ENCODE measurements at regions not wholly inside any gene's neighbourhood (a gene's known extent, or its start where the extent isn't known, plus 50 kb on each side); places are given as distances from the start of the nearest gene placed in this dataset.

GRCh38 chr2:240224676-240225075, 84.2 kb upstream of the OTOS start:
- H3K27me3 ChIP-seq = no peaks in the 10 kb centered on the region
- no peaks in the 10 kb centered on the region for H3K4me1 ChIP-seq
- H3K9me3 ChIP-seq = peaks cover 0 to 6% (median 5%) of the 10 kb centered on the region in 4 donors
- H3K4me3 ChIP-seq = no peak overlapping the region
- no peak for TF ChIP-seq POLR2A (IDR thresholded peaks at IDR 0.05)
- no peak for TF ChIP-seq POLR2AphosphoS5 (IDR thresholded peaks at IDR 0.05)
- no peak for TF ChIP-seq EP300 (IDR thresholded peaks at IDR 0.05)
- no peak for TF ChIP-seq CTCF (IDR thresholded peaks at IDR 0.05)
- WGBS, 2 donors = 72 to 73% methylated on average over 5 of the region's 5 CpGs
- no peaks in the 10 kb centered on the region for H3K36me3 ChIP-seq
- H3K27ac ChIP-seq = no peak overlapping the region
- no peak for DNase-seq
- ATAC-seq (ENCODE audit: low FRiP score in 2 of 2) = no peak

DNA sequence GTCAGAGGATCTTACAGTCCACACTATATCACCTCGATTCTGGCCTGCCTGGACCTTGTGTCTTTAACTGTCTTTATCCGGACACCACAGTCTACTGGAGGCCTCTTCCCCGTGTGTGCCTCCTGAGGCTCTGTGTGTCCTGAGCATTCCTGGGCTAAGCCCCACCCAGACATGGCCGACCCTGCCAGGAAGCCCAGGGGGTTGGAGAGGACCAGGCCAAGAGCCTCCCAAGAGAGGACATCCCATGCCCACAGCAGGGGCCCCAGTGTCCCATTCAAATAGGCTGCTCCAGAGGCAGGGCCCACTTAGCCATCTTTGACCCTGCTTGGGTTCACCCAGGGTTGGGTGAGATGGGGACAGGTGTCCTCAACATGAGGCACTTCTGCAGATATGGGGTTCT, 84.7 kb upstream of the OTOS start:
- ATAC-seq (ENCODE audit: low FRiP score in 2 of 2) = no peak
- Histone ChIP-seq H3K9me3 (peaks cover 0 to 6% (median 5%) of the 10 kb centered on the region in 4 donors), H3K4me3 (no peak overlapping the region), H3K4me1 (no peaks in the 10 kb centered on the region), H3K36me3 (no peaks in the 10 kb centered on the region), H3K27ac (no peak overlapping the region), H3K27me3 (no peaks in the 10 kb centered on the region)
- TF ChIP-seq CTCF (IDR thresholded peaks at IDR 0.05) = no peak
- no peak for TF ChIP-seq POLR2AphosphoS5 (IDR thresholded peaks at IDR 0.05)
- TF ChIP-seq POLR2A (IDR thresholded peaks at IDR 0.05) = no peak
- no peak for TF ChIP-seq EP300 (IDR thresholded peaks at IDR 0.05)
- DNase-seq = peak in 1 of 2 donors; percentile 10
- WGBS, 2 donors = 58 to 63% methylated on average over 3 to 4 of the region's 4 CpGs

DNA sequence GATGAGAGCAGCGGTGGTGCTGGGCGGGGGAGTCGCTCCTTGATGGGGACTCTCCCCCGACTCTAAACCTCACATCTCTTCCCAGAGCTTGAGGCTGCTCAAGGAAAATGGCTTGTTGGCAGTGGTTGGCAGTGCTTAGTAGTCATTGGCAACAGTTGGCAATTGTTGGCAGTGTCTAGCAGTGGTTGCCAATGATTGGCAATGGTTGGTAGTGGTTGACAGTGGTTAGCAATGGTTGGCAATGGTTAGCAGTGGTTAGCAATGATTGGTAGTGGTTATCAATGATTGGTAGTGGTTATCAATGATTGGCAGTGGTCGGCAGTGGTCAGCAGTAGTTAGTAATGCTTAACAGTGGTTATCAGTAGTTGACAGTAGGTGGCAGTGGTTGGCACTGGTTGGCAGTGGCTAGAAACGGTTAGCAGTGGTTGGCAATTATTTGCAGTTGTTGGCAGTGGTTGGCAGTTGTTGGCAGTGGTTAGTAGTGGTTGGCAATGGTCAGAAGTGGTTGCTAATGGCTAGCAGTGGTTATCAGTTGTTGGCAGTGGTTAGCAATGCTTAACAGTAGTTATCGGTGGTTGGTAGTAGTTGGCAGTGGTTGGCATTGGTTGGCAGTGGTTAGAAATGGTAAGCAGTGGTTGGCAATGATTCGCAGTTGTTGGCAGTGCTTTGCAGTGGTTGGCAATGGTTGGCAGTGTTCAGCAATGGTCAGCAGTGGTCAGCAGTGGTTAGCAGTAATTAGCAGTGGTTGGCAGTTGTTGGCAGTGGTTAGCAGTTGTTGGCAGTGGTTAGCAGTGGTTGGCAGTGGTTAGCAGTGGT, 85.4 kb upstream of the OTOS start:
- Histone ChIP-seq H3K4me3 (no peak overlapping the region), H3K27ac (no peak overlapping the region), H3K36me3 (no peaks in the 10 kb centered on the region), H3K27me3 (no peaks in the 10 kb centered on the region), H3K4me1 (no peaks in the 10 kb centered on the region), H3K9me3 (peaks cover 0 to 6% (median 5%) of the 10 kb centered on the region in 4 donors)
- no peak for TF ChIP-seq CTCF (IDR thresholded peaks at IDR 0.05)
- TF ChIP-seq EP300 (IDR thresholded peaks at IDR 0.05) = no peak
- no peak for TF ChIP-seq POLR2AphosphoS5 (IDR thresholded peaks at IDR 0.05)
- no peak for TF ChIP-seq POLR2A (IDR thresholded peaks at IDR 0.05)
- no peak for ATAC-seq (ENCODE audit: low FRiP score in 2 of 2)
- DNase-seq = peak in 1 of 2 donors; percentile 14
- 82 to 87% methylated on average over 8 of the region's 8 CpGs for WGBS, 2 donors

- Histone ChIP-seq H3K36me3 (no peaks in the 10 kb centered on the region), H3K27me3 (no peaks in the 10 kb centered on the region), H3K27ac (no peak overlapping the region), H3K4me1 (no peaks in the 10 kb centered on the region), H3K9me3 (peaks cover 0 to 6% (median 5%) of the 10 kb centered on the region in 4 donors), H3K4me3 (no peak overlapping the region)
- WGBS, 2 donors = 82 to 90% methylated on average over 3 to 8 of the region's 8 CpGs
- no peak for TF ChIP-seq CTCF (IDR thresholded peaks at IDR 0.05)
- no peak for TF ChIP-seq POLR2A (IDR thresholded peaks at IDR 0.05)
- no peak for TF ChIP-seq POLR2AphosphoS5 (IDR thresholded peaks at IDR 0.05)
- TF ChIP-seq EP300 (IDR thresholded peaks at IDR 0.05) = no peak
- peak in 1 of 2 donors; percentile 12 for ATAC-seq (ENCODE audit: low FRiP score in 2 of 2)
- peak; percentile 17 to 58 for DNase-seq
These were observed 86.4 kb upstream of the OTOS start for GRCh38 chr2:240226672-240227537.
